NK-92 treated with Interleukin-12 subunit alpha and Interleukin-12 subunit beta, amount 100 ng/mL, for 24 hours (cell line): ENCODE measurements at regions not wholly inside any gene's neighbourhood (a gene's known extent, or its start where the extent isn't known, plus 50 kb on each side); places are given as distances from the start of the nearest gene placed in this dataset.
"Not testable (repeated sequence)": the region's sequence is repeated elsewhere in the genome, so short reads cannot be mapped to it uniquely, and the experiment has no call there.

Experiments
- DNase-seq: peaks from one replicate; lab custom pipeline; 2025; lab: John Stamatoyannopoulos, UW

DNA sequence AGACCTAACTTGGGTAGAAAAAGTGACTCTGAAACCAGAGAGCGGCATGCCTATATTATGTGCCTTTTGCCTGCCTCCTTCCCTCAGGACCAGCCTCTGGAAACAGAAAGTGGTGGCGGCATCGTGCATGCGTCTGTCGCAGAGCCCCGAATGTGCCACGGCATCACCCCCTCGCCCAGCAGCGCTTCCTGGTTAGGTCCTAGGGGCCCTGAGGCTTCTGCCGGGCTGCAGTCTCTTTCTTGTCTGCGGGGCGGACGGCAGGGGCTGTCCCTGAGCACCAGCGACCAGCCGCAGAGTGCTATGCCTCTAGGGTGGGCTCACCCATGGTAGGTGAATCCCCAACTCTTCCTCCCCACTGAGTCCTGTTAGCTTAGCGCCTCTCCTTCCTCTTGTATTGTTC lies 68.7 kb downstream of the VSIG4 start:
- no peak for DNase-seq

DNA sequence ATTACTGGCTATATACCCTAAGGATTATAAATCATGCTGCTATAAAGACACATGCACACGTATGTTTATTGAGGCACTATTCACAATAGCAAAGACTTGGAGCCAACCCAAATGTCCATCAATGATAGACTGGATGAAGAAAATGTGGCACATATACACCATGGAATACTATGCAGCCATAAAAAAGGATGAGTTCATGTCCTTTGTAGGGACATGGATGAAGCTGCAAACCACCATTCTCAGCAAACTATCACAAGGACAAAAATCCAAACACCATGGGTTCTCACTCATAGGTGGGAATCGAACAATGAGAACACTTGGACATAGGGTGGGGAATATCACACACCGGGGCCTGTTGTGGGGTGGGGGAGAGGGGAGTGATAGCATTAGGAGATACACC lies 72.7 kb downstream of the VSIG4 start:
- DNase-seq = not testable (repeated sequence)

DNA sequence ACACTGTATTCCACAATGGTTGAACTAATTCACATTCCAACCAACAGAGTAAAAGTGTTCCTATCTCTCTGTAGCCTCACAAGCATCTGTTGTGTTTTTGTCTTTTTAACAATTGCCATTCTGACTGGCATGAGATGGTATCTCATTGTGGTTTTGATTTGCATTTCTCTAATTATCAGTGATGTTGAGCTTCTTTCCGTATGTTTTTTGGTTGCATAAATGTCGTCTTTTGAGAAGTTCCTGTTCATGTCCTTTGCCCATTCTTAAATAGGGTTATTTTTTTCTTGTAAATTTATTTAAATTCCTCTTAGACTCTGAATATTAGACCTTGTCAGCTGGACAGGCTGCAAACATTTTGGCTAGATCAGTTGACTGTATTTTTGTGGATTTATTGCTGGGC lies 78.2 kb downstream of the VSIG4 start:
- no peak for DNase-seq

DNA sequence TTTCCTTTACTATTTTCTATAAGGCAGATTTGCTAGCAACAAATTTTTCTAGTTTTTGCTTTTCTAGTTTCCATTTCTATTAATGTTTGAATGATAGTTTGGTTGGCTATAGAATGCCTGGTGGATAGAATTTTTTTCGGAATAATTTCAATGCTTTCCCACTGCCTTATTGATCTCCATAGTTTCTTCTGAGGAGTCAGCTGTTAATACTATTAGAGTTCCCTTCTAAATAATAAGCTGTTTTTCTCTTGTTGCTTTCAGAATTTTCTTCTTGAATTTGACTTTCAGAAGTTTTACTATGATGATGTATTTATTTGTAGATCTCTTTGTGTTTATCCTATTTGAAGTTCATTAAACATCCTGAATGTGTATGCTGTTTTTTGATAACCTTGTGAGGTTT lies 91.8 kb downstream of the VSIG4 start:
- no peak for DNase-seq

DNA sequence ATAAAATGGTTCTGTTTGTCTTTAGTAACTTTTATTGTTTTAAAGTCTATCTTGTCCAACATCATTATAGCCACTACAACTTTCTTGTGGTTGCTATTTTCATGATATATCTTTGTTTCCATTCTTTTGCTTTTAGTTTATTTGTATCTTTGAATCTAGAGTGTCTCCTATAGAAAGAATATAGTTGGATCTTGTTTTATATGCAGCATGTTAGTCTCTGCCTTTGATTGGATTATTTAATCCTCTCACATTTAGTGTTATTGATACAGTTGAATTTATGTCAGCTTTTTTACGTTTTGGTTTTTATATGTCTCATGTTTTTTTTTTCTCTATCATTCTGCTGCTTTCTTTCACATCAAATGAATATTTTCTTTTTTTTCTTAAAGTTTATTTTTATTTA lies 98.1 kb downstream of the VSIG4 start:
- DNase-seq = no peak

DNA sequence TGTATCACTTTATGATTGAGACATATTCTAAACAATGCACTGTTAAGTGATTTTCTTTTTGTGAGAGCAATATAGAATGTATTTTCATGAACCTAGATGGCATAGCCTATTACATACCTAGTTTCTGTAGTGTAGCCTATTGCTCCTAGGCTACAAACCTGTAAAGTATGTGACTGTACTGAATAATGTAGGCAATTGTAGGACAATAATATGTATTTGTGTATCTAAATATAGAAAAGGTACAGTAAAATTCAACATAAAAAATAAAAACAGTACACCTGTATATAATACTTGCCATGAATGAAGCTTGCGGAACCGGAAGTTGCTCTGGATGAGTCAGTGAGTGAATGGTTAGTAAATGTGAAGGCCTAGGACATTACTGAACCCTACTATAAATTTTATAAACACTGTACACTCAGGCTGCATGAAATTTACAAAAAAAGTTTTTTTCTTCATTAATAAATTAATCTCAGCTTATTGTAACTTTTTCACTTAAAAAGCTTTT lies 106.7 kb downstream of the VSIG4 start:
- no peak for DNase-seq

DNA sequence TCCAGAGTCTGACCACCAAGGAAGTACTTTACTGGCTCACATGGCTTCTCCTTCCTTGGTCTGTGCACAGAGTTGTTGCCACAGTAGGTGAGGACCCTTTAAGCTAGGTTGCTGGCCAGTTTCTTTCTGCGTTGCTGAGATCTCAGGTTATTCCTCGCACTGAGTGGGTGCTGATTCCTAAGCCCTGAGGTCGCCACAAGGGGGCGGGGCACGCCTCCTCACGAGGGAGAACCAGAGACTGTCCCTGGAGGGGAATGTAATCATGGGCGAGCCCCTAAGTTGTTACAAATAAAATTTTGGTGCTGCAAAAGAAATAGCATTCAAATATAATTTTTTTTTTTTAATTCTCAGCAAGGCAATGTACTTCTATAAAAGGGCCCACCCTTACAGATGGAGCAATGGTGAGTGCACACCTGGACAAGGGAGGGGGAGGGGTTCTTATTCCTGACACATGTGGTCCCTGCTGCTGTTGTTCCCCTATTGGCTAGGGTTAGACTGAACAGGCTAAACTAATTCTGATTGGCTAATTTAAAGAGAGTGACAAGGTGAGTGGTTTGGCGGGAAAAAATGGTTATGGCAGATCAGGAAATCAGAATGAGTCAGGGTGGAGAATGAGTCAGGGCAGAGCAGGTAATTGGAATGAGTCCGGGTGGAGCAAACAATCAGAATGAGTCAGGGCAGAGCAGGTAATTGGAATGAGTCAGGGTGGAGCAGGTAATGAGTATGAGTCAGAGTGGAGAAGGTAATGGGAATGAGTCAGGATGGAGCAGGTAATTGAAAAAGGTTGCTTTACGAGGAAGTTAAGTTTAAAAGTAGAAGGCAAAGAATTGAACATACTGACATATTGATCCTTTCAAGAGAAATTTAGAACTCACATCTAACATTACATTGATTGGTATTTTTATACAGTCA lies 107.5 kb downstream of the VSIG4 start:
- no peak for DNase-seq

DNA sequence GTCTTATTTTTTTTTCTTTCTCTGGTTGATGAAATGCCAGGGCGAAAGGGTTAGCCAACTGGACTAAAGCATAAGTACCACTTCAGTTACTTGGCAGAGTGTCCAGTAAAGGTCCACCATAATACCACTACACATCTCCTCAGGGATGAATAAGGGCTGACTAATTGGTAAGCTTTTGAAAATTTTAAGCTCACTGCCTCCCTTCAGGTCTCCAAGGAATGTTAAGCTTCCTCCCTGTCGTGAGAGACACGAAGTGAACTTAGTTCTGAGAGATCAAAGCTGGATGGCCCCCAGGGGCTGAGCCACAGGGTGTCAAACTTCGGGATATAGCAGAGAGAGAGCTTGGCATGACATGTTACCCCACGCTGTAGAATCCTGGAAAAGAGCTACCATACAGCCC lies 111.4 kb downstream of the VSIG4 start:
- DNase-seq = no peak

DNA sequence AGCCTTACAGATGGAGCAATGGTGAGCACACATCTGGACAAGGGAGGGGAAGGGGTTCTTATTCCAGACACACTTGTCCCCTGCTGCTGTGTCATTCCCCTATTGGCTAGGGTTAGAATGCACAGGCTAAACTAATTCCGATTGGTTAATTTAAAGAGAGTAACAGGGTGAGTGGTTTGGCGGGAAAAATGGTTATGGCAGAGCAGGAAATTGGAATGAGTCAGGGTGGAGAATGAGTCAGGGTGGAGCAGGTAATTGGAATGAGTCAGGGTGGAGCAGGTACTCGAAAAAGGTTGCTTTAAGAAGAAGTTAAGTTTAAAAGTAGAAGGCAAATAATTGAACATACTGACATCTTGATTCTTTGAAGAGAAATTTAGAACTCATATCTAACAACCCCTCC lies 112.5 kb downstream of the VSIG4 start:
- not testable (repeated sequence) for DNase-seq

DNA sequence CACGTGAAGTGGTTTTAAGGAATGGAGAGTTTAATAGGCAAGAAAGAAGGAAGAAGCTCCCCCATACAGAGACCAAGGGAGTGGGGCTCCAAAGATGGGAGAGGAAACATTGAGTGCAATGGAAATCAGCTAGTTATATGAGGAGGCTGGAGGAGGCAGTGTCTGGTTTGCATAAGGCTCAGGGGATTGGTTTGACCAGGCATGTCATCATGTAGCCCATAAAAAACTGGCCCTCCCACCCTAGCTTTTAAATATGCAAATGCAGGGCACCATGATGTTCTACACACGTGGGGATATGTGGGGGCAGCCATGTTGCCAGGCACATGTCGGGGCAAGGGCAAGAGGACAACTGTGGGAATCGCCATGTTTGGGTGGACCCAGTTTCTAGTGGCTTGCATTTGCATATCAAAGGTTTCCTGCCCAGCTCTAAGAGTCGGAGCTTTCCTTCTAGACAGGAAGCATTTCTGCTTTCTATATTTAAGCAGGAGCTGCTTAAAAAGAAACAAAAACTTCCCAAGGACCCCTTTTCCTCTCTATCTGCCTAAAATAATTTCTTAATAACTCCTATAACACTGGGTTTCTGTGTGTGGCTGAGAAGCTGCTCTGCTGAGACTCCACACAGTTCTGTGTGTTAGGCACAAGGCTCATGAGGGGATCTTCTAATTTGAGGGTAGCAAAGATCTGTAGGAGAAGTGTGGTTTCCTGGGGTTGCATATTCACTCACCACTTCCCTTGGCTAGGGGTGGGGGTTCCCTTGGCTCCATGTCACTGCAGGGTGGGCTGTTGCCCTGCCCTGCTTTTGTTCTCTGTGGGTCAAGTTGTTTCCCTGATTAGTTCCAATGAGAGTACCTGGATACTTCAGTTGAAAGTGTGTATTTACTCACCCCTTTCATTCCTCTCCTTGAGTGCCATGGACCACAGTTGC lies 113.5 kb downstream of the VSIG4 start:
- DNase-seq = peak; percentile 36

DNA sequence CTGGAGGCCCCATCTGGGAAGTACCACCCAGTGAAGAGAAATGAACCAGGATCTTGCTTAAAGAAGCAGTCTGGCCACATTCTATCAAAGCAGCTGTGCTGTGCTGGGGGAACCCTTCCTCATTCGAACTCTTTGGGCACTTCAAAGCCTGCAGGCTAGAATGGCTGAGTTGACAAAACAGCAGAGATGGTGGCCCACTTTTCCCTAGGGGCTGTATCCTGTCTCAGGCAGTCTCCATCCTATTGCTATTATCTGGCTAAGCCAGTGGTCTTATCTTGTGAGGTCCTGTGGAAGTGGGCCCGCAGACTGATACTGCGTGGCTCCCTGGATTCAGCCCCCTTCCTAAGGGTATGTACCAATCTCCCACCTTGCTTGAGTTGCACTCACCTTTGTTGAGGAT lies 114.3 kb downstream of the VSIG4 start:
- no peak for DNase-seq

DNA sequence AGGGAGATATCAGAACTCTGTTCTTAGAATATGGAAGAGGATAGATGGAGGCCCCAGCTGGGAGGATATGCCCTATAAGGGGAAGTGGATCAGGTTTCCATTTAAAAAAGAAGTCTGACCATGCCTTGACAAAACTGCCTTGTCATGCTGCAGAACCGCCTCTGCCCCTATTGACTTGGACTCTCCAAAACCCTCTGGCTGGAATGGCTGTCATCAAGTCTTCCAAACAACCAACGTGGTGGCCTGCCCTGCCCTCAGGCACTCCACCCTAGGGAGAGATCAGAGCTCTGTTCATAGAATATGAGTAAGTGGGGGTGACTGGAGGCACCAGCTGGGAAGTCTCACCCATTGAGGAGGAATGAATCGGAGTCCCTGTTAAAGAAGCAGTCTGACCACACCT lies 114.9 kb downstream of the VSIG4 start:
- peak; percentile 2 for DNase-seq

DNA sequence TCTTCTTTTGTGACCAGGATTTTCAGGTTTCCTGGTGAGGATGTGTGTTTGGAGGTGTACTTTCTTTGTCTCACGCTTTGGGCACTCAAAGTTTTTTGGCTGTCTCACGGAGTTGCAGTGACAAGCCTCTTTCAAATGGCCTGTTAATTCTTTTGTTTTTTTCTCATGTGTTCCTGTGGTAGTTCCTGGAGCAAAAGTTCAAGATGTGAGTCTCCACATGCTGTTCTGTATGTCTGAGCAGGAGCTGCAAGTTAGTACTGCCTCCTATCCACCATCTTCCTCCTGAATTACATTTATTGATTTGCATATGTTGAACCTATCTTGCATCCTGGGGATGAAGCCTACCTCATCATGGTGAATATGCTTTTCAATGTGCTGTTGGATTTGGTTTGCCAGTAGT lies 118.5 kb downstream of the VSIG4 start:
- no peak for DNase-seq

DNA sequence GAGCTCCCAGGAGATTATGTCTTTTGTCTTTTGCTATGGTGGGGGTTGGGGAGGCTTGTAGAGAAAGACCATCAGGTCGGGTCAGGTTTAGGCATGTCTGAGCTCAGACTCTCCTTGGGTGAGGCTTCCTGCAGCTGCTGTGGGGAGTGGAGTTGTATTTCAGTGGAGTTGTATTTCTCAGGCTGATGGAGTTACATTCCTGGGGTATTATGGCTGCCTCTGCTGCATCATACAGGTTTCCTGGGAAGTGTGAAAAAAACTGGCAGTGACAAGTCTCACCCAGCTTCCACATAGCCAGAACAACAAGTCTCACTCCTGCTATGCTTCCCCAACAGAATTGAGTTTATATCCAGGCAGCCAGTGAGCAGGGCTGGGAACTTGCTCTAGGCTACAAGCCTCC lies 119.3 kb downstream of the VSIG4 start:
- DNase-seq = no peak

DNA sequence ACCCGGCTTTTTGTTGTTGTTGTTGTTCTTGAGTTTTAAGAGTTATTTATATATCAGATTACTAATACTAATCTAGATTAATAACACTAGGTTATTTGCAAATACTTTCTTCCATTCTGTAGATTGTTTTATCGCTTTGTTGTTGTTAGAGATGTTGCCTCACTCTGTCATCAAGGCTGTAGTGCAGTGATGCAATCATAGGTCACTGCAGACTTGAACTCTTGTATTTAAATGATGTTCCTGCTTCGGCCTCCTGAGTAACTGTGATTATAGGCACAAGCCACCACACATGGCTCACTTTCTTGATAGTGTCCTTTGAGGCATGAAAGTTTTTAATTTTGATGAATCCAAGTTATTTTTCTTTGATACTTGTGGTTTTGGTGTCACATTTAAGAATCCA lies 129.0 kb downstream of the VSIG4 start:
- no peak for DNase-seq

DNA sequence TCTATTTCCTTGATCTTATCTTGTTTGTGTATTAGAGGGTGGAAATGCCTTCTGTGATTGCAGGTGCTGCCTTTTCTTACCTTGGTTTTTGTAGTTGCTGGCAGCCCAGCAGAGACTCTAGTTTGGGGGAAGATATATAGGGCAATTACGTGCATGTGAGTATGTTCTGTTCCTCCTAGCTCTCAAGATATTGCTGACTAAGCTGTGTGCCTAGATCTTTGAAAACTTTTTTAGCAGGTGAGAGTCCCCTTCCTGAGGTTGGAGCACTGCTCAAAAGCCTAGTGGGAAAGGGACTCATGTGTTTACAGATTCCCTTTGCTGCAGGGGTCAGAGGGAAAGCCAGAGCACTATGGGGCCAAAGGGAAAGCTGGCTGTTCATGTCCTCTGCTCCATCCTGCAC lies 136.1 kb downstream of the VSIG4 start:
- no peak for DNase-seq

DNA sequence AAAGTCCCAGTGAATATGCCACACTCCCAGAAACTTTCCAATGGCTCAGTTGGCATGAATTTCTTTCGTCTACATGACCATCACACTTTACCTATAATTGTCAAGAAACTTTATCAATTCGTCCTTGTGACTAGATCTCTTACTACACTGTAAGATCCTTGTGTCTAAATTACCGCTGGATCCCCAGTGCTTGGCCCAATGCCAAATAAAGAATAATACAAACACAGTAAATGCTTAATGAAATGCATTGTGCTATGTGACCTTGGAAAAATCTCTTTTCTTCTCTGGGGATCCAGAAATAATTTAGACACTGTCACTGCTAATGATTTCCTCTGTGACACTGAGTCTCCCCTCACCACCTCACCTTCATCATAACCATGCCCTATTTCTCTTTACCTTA lies 137.9 kb downstream of the VSIG4 start:
- DNase-seq = no peak

DNA sequence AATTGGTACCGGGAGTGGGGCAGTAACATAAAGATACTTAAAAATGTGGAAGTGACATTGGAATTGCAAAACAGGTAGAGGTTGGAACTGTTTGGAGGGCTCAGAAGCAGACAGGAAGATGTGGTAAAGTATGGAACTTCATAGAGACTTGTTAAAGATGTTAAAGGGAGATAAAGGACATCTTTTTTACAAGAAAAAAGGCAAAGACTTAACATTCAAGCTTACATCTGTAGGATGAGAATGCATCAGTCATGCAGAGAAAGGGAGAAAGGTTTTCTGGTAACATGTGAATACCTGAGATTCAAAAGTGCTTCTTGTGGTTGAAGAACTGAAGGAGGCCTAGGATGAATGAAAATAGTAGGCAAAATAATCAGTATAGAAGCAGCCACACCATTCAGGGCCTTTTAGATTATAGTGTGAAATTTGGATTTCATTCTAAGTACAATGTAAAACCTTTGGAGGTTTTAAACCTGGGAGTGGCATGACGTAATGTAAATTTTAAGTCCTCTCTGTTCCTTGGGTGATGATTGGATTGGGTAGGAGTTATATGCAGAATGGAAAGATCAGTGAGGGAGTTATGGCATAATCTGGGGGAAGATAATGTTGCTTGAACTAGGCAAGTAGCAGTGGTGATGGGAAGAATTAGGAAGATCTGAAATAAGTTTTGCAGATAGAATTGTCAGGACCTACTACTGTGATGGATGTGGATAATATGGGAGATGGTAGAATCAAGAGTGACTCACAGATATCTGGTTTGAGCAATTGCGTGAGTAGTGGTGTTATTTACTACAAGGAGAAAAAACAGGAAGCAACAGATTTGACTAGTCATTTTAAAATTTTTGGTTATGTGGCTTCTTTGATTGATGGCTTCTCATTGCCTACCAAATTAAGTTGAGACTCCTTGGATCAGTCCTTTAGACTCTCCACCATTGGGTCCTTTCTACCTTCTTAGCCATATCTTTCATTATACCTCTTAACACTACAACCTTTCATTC lies 138.7 kb downstream of the VSIG4 start:
- DNase-seq = no peak

DNA sequence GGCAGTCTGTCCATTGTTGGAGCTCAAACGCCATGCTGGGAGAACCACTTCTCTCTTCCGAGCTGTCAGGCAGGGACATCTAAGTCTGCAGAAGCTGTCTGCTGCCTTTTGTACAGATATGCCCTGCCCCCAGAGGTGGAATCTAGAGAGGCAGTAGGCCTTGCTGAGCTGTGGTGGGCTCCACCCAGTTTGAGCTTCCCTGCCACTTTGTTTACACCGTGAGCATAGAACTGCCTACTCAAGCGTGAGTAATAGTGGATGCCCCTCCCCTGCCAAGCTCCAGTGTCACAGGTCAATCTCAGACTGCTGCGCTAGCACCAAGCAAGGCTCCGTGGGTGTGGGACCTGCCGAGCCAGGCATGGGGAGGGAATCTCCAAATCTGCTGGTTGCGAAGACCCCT lies 145.7 kb downstream of the VSIG4 start:
- DNase-seq = no peak

DNA sequence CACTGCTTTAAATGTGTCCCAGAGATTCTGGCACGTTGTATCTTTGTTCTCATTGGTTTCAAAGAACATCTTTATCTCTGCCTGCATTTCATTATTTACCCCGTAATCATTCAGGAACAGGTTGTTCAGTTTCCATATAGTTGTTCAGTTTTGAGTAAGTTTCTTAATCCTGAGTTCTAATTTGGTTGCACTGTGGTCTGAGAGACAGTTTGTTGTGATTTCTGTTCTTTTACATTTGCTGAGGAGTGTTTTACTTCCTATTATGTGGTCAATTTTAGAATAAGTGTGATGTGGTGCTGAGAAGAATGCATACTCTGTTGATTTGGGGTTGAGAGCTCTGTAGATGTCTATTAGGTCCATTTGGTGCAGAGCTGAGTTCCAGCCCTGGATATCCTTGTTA lies 148.1 kb downstream of the VSIG4 start:
- not testable (repeated sequence) for DNase-seq

DNA sequence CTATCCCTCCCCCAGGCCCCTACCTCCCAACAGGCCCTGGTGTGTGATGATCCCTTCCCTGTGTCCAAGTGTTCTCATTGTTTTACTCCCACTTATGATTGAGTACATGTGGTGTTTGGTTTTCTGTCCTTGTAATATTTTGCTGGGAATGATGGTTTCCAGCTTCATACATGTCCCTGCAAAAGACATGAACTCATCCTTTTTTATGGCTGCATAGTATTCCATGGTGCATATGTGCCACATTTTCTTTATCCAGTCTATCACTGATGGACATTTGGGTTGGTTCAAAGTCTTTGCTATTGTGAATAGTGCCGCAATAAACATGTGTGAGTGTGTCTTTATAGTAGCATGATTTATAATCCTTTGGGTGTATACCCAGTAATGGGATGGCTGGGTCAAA lies 151.7 kb downstream of the VSIG4 start:
- not testable (repeated sequence) for DNase-seq

DNA sequence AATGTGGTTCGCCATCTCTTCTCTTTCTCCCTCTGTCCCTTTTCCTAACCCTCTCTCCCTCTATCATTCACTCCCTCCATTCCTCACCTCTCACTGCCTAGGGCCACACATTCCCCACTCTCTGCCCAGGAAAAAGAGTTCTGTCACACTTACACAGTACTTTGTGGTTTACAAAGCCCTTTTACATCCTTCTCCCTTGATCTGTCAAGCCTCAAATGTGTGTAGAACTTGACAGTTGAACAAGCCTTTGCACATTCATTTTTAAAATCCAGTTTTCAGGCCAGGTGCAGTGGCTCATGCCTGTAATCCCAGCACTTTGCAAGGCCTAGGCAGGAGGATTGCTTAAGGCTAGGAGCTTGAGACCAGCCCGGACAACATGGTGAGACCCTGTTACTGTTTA lies 156.3 kb downstream of the VSIG4 start:
- no peak for DNase-seq
